HG03432 (cell line): ENCODE measurements at regions not wholly inside any gene's neighbourhood (a gene's known extent, or its start where the extent isn't known, plus 50 kb on each side); places are given as distances from the start of the nearest gene placed in this dataset.

Source experiments
- ATAC-seq: cut with Tn5 transposase; IDR thresholded peaks from one replicate; pipeline ENCODE4 v1.9.1; 2021; ENCODE audit warnings: mild to moderate bottlenecking, moderate library complexity; ENCODE audit not compliant: unreplicated experiment

- ATAC-seq = no peak
These were observed 70.2 kb downstream of the HRH4 start for GRCh38 chr18:24530630-24531111.

- ATAC-seq = no peak
These were observed 73.8 kb downstream of the HRH4 start for GRCh38 chr18:24534271-24534670.

GRCh38 chr18:24534737-24535136, 74.3 kb downstream of the HRH4 start:
- no peak for ATAC-seq

GRCh38 chr18:24535527-24536295, 75.3 kb downstream of the HRH4 start:
- ATAC-seq = no peak

GRCh38 chr18:24536326-24536725, 75.9 kb downstream of the HRH4 start:
- ATAC-seq = no peak

GRCh38 chr18:24536834-24537233, 76.4 kb downstream of the HRH4 start:
- no peak for ATAC-seq

- ATAC-seq = no peak
These were observed 78.2 kb downstream of the HRH4 start for GRCh38 chr18:24538414-24539264.

GRCh38 chr18:24539866-24540617, 79.6 kb downstream of the HRH4 start:
- no peak for ATAC-seq

- no peak for ATAC-seq
These were observed 80.5 kb downstream of the HRH4 start for GRCh38 chr18:24540896-24541295.

GRCh38 chr18:24543086-24543794, 82.8 kb downstream of the HRH4 start:
- ATAC-seq = no peak

GRCh38 chr18:24543795-24544498, 83.5 kb downstream of the HRH4 start:
- ATAC-seq = no peak

GRCh38 chr18:24544949-24545348, 84.5 kb downstream of the HRH4 start:
- no peak for ATAC-seq

- no peak for ATAC-seq
These were observed 85.2 kb downstream of the HRH4 start for GRCh38 chr18:24545651-24546050.

GRCh38 chr18:24546307-24546706, 85.9 kb downstream of the HRH4 start:
- ATAC-seq = no peak

- no peak for ATAC-seq
These were observed 88.1 kb downstream of the HRH4 start for GRCh38 chr18:24548583-24548982.

- ATAC-seq = no peak
These were observed 91.8 kb downstream of the HRH4 start for GRCh38 chr18:24552218-24552617.

- no peak for ATAC-seq
These were observed 93.3 kb downstream of the HRH4 start for GRCh38 chr18:24553571-24554285.

- ATAC-seq = no peak
These were observed 98.0 kb downstream of the HRH4 start for GRCh38 chr18:24558403-24558802.

GRCh38 chr18:24559526-24559925, 99.1 kb downstream of the HRH4 start:
- ATAC-seq = no peak
